ENCODE measurements at regions not wholly inside any gene's neighbourhood (a gene's known extent, or its start where the extent isn't known, plus 50 kb on each side); places are given as distances from the start of the nearest gene placed in this dataset.

GRCh38 chr20:63062188-63063140 is 55.7 kb upstream of the BHLHE23 start:
- no peak for DNase-seq (ENCODE audit: low spot score, unreplicated experiment)
- H3K27ac Mint-ChIP-seq, result no peak overlapping the region
- H3K27me3 Mint-ChIP-seq, result peaks cover 35% of the 10 kb centered on the region
- no peaks in the 10 kb centered on the region for H3K36me3 Mint-ChIP-seq (ENCODE audit: insufficient read depth)
- no peak overlapping the region for H3K4me3 Mint-ChIP-seq (ENCODE audit: low read depth)
- H3K4me1 Mint-ChIP-seq (ENCODE audit: low read depth), result no peaks in the 10 kb centered on the region
- no peak for TF ChIP-seq CTCF (IDR thresholded peaks at IDR 0.05; ENCODE audit: unreplicated experiment)
- H3K9me3 Mint-ChIP-seq (ENCODE audit: low read depth), result no peaks in the 10 kb centered on the region

- H3K4me3 Mint-ChIP-seq (ENCODE audit: low read depth), result no peak overlapping the region
- no peak for TF ChIP-seq CTCF (IDR thresholded peaks at IDR 0.05; ENCODE audit: unreplicated experiment)
These were observed 55.0 kb upstream of the BHLHE23 start for GRCh38 chr20:63061771-63062100.

GRCh38 chr20:63061051-63061770 is 54.4 kb upstream of the BHLHE23 start:
- H3K27me3 Mint-ChIP-seq, result peaks cover 31% of the 10 kb centered on the region
- TF ChIP-seq CTCF (IDR thresholded peaks at IDR 0.05; ENCODE audit: unreplicated experiment), result no peak
- no peak for DNase-seq (ENCODE audit: low spot score, unreplicated experiment)
- H3K4me1 Mint-ChIP-seq (ENCODE audit: low read depth), result no peaks in the 10 kb centered on the region
- H3K27ac Mint-ChIP-seq, result no peak overlapping the region
- H3K36me3 Mint-ChIP-seq (ENCODE audit: insufficient read depth), result no peaks in the 10 kb centered on the region
- H3K9me3 Mint-ChIP-seq (ENCODE audit: low read depth), result no peaks in the 10 kb centered on the region
- no peak overlapping the region for H3K4me3 Mint-ChIP-seq (ENCODE audit: low read depth)

More at GRCh38 chr20:63061771-63062100, 55.0 kb upstream of the BHLHE23 start:
- Mint-ChIP-seq H3K4me1 (ENCODE audit: low read depth) (no peaks in the 10 kb centered on the region), H3K36me3 (ENCODE audit: insufficient read depth) (no peaks in the 10 kb centered on the region), H3K27ac (no peak overlapping the region), H3K9me3 (ENCODE audit: low read depth) (no peaks in the 10 kb centered on the region), H3K27me3 (peaks cover 31% of the 10 kb centered on the region)
- no peak for DNase-seq (ENCODE audit: low spot score, unreplicated experiment)

- H3K27me3 Mint-ChIP-seq, result peaks cover 31% of the 10 kb centered on the region
- no peaks in the 10 kb centered on the region for H3K9me3 Mint-ChIP-seq (ENCODE audit: low read depth)
- no peaks in the 10 kb centered on the region for H3K4me1 Mint-ChIP-seq (ENCODE audit: low read depth)
- DNase-seq (ENCODE audit: low spot score, unreplicated experiment), result no peak
- no peak for TF ChIP-seq CTCF (IDR thresholded peaks at IDR 0.05; ENCODE audit: unreplicated experiment)
- H3K4me3 Mint-ChIP-seq (ENCODE audit: low read depth), result no peak overlapping the region
- no peak overlapping the region for H3K27ac Mint-ChIP-seq
- no peaks in the 10 kb centered on the region for H3K36me3 Mint-ChIP-seq (ENCODE audit: insufficient read depth)
These were observed 53.6 kb upstream of the BHLHE23 start for GRCh38 chr20:63060057-63060991.

GRCh38 chr20:63059684-63060056 is 52.9 kb upstream of the BHLHE23 start:
- no peak for TF ChIP-seq CTCF (IDR thresholded peaks at IDR 0.05; ENCODE audit: unreplicated experiment)
- DNase-seq (ENCODE audit: low spot score, unreplicated experiment), result no peak
- Mint-ChIP-seq H3K4me3 (ENCODE audit: low read depth) (no peak overlapping the region), H3K4me1 (ENCODE audit: low read depth) (no peaks in the 10 kb centered on the region), H3K9me3 (ENCODE audit: low read depth) (no peaks in the 10 kb centered on the region), H3K36me3 (ENCODE audit: insufficient read depth) (no peaks in the 10 kb centered on the region), H3K27me3 (peaks cover 31% of the 10 kb centered on the region), H3K27ac (no peak overlapping the region)

Data from progenitor cell of endocrine pancreas (in vitro differentiated cells).